Dendritic cell treated with granulocyte-macrophage colony-stimulating factor and Interleukin-4, amounts not matched to agents 40 ng/mL and 50 ng/mL, for 4 days (primary cell): ENCODE measurements at regions not wholly inside any gene's neighbourhood (a gene's known extent, or its start where the extent isn't known, plus 50 kb on each side); places are given as distances from the start of the nearest gene placed in this dataset.

Experiments used
- H3K27ac Mint-ChIP-seq: one replicate; pipeline ENCODE4 v1.8.0; 2022; ENCODE audit warnings: mild to moderate bottlenecking, mixed read lengths
- H3K27me3 Mint-ChIP-seq: one replicate; pipeline ENCODE4 v1.8.0; 2022; ENCODE audit warnings: mild to moderate bottlenecking, mixed read lengths
- H3K36me3 Mint-ChIP-seq: one replicate; pipeline ENCODE4 v1.8.0; 2022; ENCODE audit warnings: low read depth, mixed read lengths
- H3K4me1 Mint-ChIP-seq: one replicate; pipeline ENCODE4 v1.8.0; 2022; ENCODE audit warnings: low read depth, mixed read lengths
- H3K4me3 Mint-ChIP-seq: one replicate; pipeline ENCODE4 v1.8.0; 2022; ENCODE audit warnings: mild to moderate bottlenecking, moderate library complexity, mixed read lengths
- H3K9me3 Mint-ChIP-seq: one replicate; pipeline ENCODE4 v1.8.0; 2022; ENCODE audit warnings: mixed read lengths
- intact Hi-C: fragments of 100-400 bp; cut with micrococcal nuclease; formaldehyde crosslinking; loops from one replicate; pipeline ENCODE4 v1.15.0; 2022

DNA sequence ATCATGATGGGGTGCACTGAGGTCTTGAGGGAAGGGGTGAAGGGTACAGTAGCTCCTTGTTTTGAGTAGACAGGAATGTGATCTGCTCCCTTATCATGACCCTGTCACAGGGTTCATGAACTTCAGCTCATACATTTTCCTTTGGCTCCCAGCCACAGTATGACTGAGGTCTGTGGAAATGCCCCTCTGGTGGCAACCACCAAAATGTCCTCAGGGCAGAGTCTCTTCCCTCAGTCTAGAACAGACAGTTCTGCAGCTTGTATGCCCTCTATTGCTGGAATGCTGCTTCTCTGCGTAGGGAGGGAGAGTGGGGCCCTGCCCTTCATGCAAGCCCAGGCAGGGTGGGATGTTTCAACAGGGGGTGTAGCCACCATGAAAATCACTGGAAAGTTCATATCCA is 53.8 kb upstream of the SNCAIP start:
- no peaks in the 10 kb centered on the region for H3K4me1 Mint-ChIP-seq
- H3K36me3 Mint-ChIP-seq: no peaks in the 10 kb centered on the region
- no peaks in the 10 kb centered on the region for H3K27me3 Mint-ChIP-seq
- H3K9me3 Mint-ChIP-seq: peaks cover 55% of the 10 kb centered on the region
- intact Hi-C loops: no loop called here
- no peak overlapping the region for H3K4me3 Mint-ChIP-seq
- H3K27ac Mint-ChIP-seq: no peak overlapping the region

DNA sequence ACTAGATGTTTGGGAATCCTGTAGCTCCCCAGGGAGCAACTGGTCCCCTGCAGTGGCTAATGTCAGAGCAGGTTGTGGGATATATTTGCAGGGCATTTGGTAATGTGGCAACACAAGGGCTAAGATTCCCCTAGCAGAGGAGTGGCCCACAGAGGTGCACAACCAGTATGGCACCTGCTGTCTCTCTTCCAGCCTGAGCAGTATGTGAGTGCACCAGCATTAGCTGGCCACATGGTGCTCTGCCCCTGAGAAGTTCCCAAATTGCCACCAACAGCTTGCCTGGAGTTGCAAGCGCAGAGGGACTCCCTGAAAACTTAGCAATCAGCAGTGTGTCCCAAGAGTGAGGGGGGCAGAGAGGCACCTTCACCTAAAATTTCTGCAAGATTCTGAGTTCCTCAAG is 53.2 kb upstream of the SNCAIP start:
- intact Hi-C loops: no loop called here
- Mint-ChIP-seq H3K4me1 (no peaks in the 10 kb centered on the region), H3K27me3 (no peaks in the 10 kb centered on the region), H3K27ac (no peak overlapping the region), H3K4me3 (no peak overlapping the region), H3K9me3 (peaks cover 51% of the 10 kb centered on the region), H3K36me3 (no peaks in the 10 kb centered on the region)

DNA sequence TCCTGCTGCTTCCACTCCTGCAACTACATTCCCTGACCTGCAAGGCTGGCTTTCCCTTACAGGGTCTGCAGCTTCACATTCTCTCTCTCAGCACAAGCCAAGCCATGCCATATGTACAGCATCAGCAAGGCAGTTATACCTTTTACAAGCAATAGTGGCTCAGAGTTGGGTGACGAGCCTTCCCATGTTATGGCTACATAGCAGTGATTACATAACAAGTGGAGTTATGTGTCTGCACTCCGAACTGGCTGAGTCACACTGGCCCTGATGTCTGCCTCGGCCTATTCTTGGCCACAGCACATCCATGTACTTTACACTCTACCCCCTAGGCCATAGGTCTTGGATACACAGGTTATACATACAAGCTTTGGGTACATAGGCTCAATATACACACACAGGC is 52.0 kb upstream of the SNCAIP start:
- H3K36me3 Mint-ChIP-seq: no peaks in the 10 kb centered on the region

DNA sequence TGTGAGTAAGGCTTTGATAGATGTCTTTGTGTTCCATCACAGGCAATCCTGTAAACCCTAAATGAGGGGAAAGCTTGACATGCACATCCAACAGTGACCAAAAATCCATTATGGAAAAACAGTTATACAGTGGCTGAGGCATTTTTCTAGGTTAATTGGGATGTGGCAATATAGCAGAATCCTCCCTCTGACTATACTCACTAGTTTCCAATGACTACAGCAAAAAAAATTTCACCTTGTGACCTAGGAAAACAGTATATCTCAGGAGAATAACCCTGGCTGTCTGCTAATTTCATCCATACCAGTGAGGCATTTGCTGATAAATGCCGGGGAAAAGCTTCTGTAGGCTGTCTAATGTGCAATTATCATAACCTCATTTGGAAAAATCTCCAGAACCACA is 49.9 kb upstream of the SNCAIP start:
- intact Hi-C loops: no loop called here
- H3K27me3 Mint-ChIP-seq: no peaks in the 10 kb centered on the region

More for the DNA sequence above, 52.0 kb upstream of the SNCAIP start:
- Mint-ChIP-seq H3K4me3 (no peak overlapping the region), H3K27me3 (no peaks in the 10 kb centered on the region), H3K27ac (no peak overlapping the region), H3K4me1 (no peaks in the 10 kb centered on the region), H3K9me3 (peaks cover 42% of the 10 kb centered on the region)
- intact Hi-C loops: no loop called here

More for the DNA sequence above, 49.9 kb upstream of the SNCAIP start:
- H3K4me1 Mint-ChIP-seq: no peaks in the 10 kb centered on the region
- H3K36me3 Mint-ChIP-seq: no peaks in the 10 kb centered on the region
- peaks cover 33% of the 10 kb centered on the region for H3K9me3 Mint-ChIP-seq
- no peak overlapping the region for H3K27ac Mint-ChIP-seq
- no peak overlapping the region for H3K4me3 Mint-ChIP-seq
